ENCODE measurements at regions not wholly inside any gene's neighbourhood (a gene's known extent, or its start where the extent isn't known, plus 50 kb on each side); places are given as distances from the start of the nearest gene placed in this dataset.

DNA sequence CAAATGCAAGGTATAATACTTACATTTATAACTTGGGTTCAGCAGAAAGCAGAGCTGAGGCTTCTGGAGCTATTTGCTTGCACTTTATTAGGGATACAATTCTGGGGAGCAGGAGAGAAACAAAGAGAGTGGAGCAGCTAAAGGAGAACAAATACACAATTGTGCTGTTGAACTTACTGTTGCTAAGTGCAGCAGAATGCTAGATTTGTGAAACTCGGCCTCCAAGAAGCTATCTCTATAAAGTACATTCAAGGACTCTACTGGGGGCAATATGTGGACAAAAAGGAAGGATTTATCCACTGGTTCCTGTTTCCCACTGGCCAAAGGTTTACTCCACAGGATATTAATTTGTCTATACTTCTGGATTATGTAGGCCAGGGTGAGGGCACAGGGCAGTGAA is 86.8 kb downstream of the PPP1R2C start:
- TF ChIP-seq EZH2 (IDR thresholded peaks at IDR 0.05; ENCODE audit: insufficient read depth, low read length) = no peak
- TF ChIP-seq, protein P1, sequence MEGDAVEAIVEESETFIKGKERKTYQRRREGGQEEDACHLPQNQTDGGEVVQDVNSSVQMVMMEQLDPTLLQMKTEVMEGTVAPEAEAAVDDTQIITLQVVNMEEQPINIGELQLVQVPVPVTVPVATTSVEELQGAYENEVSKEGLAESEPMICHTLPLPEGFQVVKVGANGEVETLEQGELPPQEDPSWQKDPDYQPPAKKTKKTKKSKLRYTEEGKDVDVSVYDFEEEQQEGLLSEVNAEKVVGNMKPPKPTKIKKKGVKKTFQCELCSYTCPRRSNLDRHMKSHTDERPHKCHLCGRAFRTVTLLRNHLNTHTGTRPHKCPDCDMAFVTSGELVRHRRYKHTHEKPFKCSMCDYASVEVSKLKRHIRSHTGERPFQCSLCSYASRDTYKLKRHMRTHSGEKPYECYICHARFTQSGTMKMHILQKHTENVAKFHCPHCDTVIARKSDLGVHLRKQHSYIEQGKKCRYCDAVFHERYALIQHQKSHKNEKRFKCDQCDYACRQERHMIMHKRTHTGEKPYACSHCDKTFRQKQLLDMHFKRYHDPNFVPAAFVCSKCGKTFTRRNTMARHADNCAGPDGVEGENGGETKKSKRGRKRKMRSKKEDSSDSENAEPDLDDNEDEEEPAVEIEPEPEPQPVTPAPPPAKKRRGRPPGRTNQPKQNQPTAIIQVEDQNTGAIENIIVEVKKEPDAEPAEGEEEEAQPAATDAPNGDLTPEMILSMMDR (IDR thresholded peaks at IDR 0.05; ENCODE audit: insufficient read depth, low read depth, low read length) = no peak
- Histone ChIP-seq H3K27me3 (ENCODE audit: insufficient read depth, low read length) (no peaks in the 10 kb centered on the region), H3K36me3 (ENCODE audit: insufficient read depth, low read length) (no peaks in the 10 kb centered on the region), H3K4me3 (ENCODE audit: insufficient read depth, low read depth, low read length) (no peak overlapping the region), H3K27ac (ENCODE audit: low read depth, low read length) (no peak overlapping the region), H4K20me1 (ENCODE audit: insufficient read depth, low read length) (no peaks in the 10 kb centered on the region), H3K79me2 (ENCODE audit: insufficient read depth, low read length) (no peaks in the 10 kb centered on the region), H3K9me3 (ENCODE audit: insufficient read depth, low read depth, low read length) (no peaks in the 10 kb centered on the region), H2AFZ (ENCODE audit: low read depth, low read length) (no peak overlapping the region), H3K9ac (ENCODE audit: low read length) (no peak overlapping the region), H3K4me2 (ENCODE audit: low read length) (no peak overlapping the region), H3K4me1 (ENCODE audit: insufficient read depth, low read length) (no peaks in the 10 kb centered on the region)
- Mint-ChIP-seq H3K36me3 (ENCODE audit: low read depth, unreplicated experiment) (no peaks in the 10 kb centered on the region), H3K27ac (ENCODE audit: unreplicated experiment) (no peak overlapping the region), H3K4me3 (ENCODE audit: unreplicated experiment) (no peak overlapping the region), H3K9me3 (ENCODE audit: unreplicated experiment) (peaks cover 2% of the 10 kb centered on the region), H3K27me3 (ENCODE audit: low read depth, unreplicated experiment) (no peaks in the 10 kb centered on the region), H3K4me1 (ENCODE audit: low read depth, unreplicated experiment) (peaks cover 8% of the 10 kb centered on the region)
- no peak for DNase-seq (ENCODE audit: low read depth)
- no peak for FAIRE-seq

DNA sequence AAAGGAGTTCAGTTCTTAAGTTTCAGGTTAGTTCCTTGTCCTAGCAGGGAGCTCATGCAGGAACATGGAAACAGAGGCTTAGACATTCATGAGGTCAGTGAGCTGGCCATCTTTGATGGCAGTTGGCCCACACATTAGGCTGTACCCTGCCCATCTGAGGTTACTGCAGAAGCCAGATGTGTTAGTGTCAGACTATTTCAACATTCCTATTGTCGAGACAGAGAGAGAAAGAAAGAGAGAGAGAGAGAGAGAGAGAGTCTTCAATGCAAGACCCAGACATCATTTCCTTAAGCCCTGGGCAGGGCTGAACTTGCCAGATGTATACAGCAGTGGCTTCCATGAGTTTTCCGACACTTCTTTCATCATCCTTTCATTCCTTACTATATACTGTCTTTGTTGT is 91.3 kb downstream of the PPP1R2C start:
- H3K9me3 Mint-ChIP-seq (ENCODE audit: unreplicated experiment) = no peaks in the 10 kb centered on the region
- Histone ChIP-seq H3K79me2 (ENCODE audit: insufficient read depth, low read length) (no peaks in the 10 kb centered on the region), H2AFZ (ENCODE audit: low read depth, low read length) (no peak overlapping the region), H4K20me1 (ENCODE audit: insufficient read depth, low read length) (no peaks in the 10 kb centered on the region), H3K4me3 (ENCODE audit: insufficient read depth, low read depth, low read length) (no peak overlapping the region), H3K27ac (ENCODE audit: low read depth, low read length) (no peak overlapping the region), H3K9me3 (ENCODE audit: insufficient read depth, low read depth, low read length) (no peaks in the 10 kb centered on the region), H3K9ac (ENCODE audit: low read length) (no peak overlapping the region), H3K27me3 (ENCODE audit: insufficient read depth, low read length) (no peaks in the 10 kb centered on the region), H3K4me2 (ENCODE audit: low read length) (no peak overlapping the region), H3K4me1 (ENCODE audit: insufficient read depth, low read length) (no peaks in the 10 kb centered on the region), H3K36me3 (ENCODE audit: insufficient read depth, low read length) (no peaks in the 10 kb centered on the region)
- peaks cover 10% of the 10 kb centered on the region for H3K4me1 Mint-ChIP-seq (ENCODE audit: low read depth, unreplicated experiment)
- no peak for DNase-seq (ENCODE audit: low read depth)
- H3K4me3 Mint-ChIP-seq (ENCODE audit: unreplicated experiment) = no peak overlapping the region
- peak; percentile 66 for FAIRE-seq
- H3K27ac Mint-ChIP-seq (ENCODE audit: unreplicated experiment) = no peak overlapping the region
- H3K36me3 Mint-ChIP-seq (ENCODE audit: low read depth, unreplicated experiment) = no peaks in the 10 kb centered on the region
- no peaks in the 10 kb centered on the region for H3K27me3 Mint-ChIP-seq (ENCODE audit: low read depth, unreplicated experiment)
- TF ChIP-seq, protein P1 (IDR thresholded peaks at IDR 0.05; ENCODE audit: insufficient read depth, low read depth, low read length) = no peak
- TF ChIP-seq EZH2 (IDR thresholded peaks at IDR 0.05; ENCODE audit: insufficient read depth, low read length) = no peak

DNA sequence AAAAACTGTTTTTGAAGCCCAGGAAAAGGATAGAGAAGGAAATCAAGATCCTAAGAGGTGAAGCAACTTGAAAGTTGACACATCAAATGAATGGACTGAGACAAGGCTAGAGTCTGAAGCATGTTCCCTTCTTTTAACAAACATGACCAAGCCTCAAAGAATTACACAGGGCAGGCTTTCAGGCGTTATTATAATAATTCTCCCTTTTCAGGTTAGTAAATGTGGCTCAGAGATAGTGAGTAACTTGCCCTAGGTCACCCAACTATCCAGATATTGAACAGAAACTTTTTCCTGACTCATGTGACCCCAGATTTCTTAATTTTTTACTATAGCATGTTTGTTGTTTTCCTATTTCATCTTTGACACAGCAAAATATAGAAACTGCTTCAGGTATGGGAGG is 91.7 kb downstream of the PPP1R2C start:
- no peak overlapping the region for H3K4me3 Mint-ChIP-seq (ENCODE audit: unreplicated experiment)
- H4K20me1 ChIP-seq (ENCODE audit: insufficient read depth, low read length) = no peaks in the 10 kb centered on the region
- H3K36me3 Mint-ChIP-seq (ENCODE audit: low read depth, unreplicated experiment) = no peaks in the 10 kb centered on the region
- H3K9ac ChIP-seq (ENCODE audit: low read length) = no peak overlapping the region
- no peak overlapping the region for H3K27ac ChIP-seq (ENCODE audit: low read depth, low read length)
- no peak overlapping the region for H3K27ac Mint-ChIP-seq (ENCODE audit: unreplicated experiment)
- H3K9me3 Mint-ChIP-seq (ENCODE audit: unreplicated experiment) = no peaks in the 10 kb centered on the region
- no peaks in the 10 kb centered on the region for H3K27me3 Mint-ChIP-seq (ENCODE audit: low read depth, unreplicated experiment)
- H3K27me3 ChIP-seq (ENCODE audit: insufficient read depth, low read length) = no peaks in the 10 kb centered on the region
- no peak overlapping the region for H2AFZ ChIP-seq (ENCODE audit: low read depth, low read length)
- H3K4me1 Mint-ChIP-seq (ENCODE audit: low read depth, unreplicated experiment) = peaks cover 10% of the 10 kb centered on the region
- no peaks in the 10 kb centered on the region for H3K9me3 ChIP-seq (ENCODE audit: insufficient read depth, low read depth, low read length)
- no peak overlapping the region for H3K4me3 ChIP-seq (ENCODE audit: insufficient read depth, low read depth, low read length)
- peak; percentile 69 for FAIRE-seq
- H3K36me3 ChIP-seq (ENCODE audit: insufficient read depth, low read length) = no peaks in the 10 kb centered on the region
- TF ChIP-seq, protein P1 (IDR thresholded peaks at IDR 0.05; ENCODE audit: insufficient read depth, low read depth, low read length) = no peak
- no peak for TF ChIP-seq EZH2 (IDR thresholded peaks at IDR 0.05; ENCODE audit: insufficient read depth, low read length)
- H3K79me2 ChIP-seq (ENCODE audit: insufficient read depth, low read length) = no peaks in the 10 kb centered on the region
- no peak for DNase-seq (ENCODE audit: low read depth)
- no peak overlapping the region for H3K4me2 ChIP-seq (ENCODE audit: low read length)
- no peaks in the 10 kb centered on the region for H3K4me1 ChIP-seq (ENCODE audit: insufficient read depth, low read length)
